CD4-positive, alpha-beta T cell treated with Interleukin-10 for 1 hour (primary cell): ENCODE measurements at regions not wholly inside any gene's neighbourhood (a gene's known extent, or its start where the extent isn't known, plus 50 kb on each side); places are given as distances from the start of the nearest gene placed in this dataset.

ENCODE experiments used
- DNase-seq: peaks from one replicate; pipeline ENCODE4 v3.0.0-alpha.2; 2020

GRCh38 chr6:170053966-170054661 is 236.8 kb downstream of the DLL1 start:
- DNase-seq, result no peak

GRCh38 chr6:170052991-170053821 is 237.7 kb downstream of the DLL1 start:
- DNase-seq, result no peak

GRCh38 chr6:170051229-170052172 is 239.4 kb downstream of the DLL1 start:
- no peak for DNase-seq

GRCh38 chr6:170050591-170051041 is 240.3 kb downstream of the DLL1 start:
- no peak for DNase-seq

- DNase-seq, result no peak
These were observed 241.0 kb downstream of the DLL1 start for GRCh38 chr6:170049641-170050561.

GRCh38 chr6:170048615-170049256 is 242.1 kb downstream of the DLL1 start:
- DNase-seq, result peak; percentile 13

- DNase-seq, result no peak
These were observed 243.1 kb downstream of the DLL1 start for GRCh38 chr6:170047823-170048222.

DNA sequence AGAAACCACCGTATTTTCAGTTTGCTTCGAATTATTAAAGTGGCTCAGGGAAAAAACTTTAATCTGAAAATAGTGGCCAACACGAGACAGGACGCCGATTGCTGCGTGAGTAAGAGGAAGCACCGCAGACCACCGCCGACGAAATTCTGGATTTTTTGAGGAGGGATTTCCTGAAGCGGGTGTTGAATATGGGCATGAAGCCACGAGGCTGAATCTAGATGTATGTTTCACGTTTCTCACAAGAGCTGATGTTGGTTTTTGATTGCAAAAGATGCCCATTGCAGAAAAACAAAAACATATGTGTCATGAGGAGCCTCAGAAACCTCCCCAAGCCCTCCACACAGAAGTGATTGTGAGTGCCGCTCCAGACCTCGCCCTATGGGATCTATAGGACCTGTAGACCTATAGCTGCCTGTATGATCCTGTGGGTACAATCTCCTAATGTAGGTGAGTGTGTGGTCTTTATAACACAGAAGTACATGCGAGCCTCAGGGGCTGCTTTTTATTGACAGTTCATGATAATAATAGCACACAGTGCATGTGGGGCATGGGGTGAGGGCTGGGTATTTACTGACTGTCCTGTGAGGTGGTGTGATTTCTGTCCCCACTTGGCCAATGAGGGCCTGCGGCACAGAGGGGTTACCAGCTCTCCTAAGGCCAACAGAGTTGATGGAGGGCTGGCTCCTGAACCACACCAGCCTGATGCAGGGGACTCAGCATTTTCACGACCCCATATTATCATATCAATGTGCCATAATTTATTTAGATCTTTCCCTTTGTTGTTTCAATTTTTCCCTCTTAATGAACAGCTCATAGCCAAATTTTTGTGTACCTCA is 243.9 kb downstream of the DLL1 start:
- DNase-seq, result no peak

GRCh38 chr6:170045981-170046667 is 244.8 kb downstream of the DLL1 start:
- no peak for DNase-seq

DNA sequence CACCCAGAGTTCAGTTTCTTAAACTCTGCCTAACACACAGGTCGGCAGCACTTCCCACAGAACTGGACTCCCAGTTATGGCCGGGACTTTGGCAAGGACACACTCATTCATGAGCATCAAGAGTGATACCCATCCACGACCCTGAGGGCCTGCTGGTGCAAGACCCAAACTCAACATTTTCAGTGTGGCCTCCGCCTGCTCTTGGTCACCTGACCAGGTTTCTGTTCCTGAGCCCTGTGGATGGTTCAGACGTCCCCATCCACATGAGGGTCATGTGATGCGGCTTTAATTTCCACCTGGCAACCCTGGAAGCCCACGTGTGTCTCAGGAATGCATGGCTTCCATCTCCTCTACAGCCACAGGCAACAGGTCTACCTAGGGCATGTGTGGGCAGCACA is 245.3 kb downstream of the DLL1 start:
- no peak for DNase-seq

DNA sequence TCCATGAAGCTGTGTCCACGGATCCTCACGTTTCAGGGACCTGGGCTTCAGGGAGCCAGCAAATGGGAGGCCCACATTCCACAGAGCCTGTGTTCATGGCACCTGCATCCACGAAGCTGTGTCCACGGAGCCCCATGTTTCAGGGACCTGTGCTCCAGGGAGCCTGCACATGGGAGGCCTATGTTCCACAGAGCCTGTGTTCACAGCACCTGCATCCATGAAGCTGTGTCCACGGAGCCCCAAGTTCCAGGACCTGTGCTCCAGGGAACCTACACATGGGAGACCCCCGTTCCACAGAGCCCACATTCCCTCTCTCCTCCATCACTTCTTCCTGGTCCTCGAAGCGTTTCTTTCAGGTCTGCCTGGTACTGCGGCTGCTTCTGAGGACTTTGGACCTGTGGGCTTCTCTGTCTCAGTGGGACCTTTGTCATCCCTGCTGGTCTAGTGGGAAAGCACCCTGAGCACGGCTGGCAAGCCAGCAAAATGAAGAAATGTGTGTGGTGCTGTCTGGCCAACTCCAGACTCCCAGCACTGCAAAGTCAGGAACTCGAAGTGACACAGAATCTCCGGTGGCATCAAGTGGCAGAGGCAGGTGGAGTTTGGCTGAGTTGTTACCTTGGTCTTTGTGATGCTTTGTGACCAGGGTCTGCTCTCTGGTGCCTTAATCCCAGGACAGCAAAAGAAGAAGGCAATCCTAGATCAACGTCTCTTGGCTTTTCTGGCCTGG is 245.9 kb downstream of the DLL1 start:
- no peak for DNase-seq

GRCh38 chr6:170043881-170044790 is 246.7 kb downstream of the DLL1 start:
- no peak for DNase-seq

GRCh38 chr6:170043150-170043819 is 247.6 kb downstream of the DLL1 start:
- DNase-seq, result no peak

GRCh38 chr6:170042596-170043118 is 248.2 kb downstream of the DLL1 start:
- DNase-seq, result no peak

DNA sequence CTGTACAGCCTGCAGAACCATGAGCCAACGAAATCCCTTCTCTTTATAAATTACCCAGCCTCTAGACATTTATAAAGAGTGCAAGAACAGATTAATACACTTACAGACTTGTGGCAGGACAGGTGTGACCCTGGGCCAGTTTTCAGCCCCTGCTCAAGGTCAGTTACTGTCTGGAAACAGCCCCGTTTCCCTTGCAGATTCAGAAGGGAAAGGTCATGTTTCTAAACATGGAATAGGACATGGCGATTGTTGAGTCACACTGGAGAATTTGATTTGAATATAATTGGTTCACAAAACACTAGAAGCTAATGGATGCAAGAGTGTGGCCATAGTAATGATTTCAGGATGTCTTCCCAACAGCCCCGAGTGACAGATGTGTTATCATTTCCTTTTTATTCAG is 248.8 kb downstream of the DLL1 start:
- no peak for DNase-seq

- no peak for DNase-seq
These were observed 249.4 kb downstream of the DLL1 start for GRCh38 chr6:170041526-170041925.

GRCh38 chr6:170040906-170041305 is 250.0 kb downstream of the DLL1 start:
- no peak for DNase-seq
